GM18861 (cell line): ENCODE measurements at regions not wholly inside any gene's neighbourhood (a gene's known extent, or its start where the extent isn't known, plus 50 kb on each side); places are given as distances from the start of the nearest gene placed in this dataset.

Experiments
- ATAC-seq: cut with Tn5 transposase; IDR thresholded peaks from one replicate; pipeline ENCODE4 v1.9.1; 2021; ENCODE audit not compliant: unreplicated experiment

- peak; percentile 65 for ATAC-seq
Measured at GRCh38 chr6:15879371-15880261, 216.8 kb upstream of the DTNBP1 start.

DNA sequence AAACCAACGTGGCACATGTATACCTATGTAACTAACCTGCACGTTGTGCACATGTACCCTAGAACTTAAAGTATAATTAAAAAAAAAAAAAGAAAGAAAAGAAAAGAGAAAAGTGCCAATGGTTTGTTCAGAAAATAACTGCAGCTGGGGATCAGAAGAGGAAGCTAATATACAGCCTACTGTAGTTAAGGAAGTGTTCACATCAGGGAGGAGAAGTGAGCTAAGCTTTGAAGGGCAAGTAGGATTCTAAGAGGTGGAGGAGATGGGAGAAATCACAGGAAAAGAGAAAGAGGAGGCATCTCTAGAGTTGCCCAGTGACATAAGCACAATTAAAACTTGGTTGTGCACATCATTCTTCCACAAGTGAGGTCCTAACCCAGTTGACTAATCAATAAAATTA is 214.4 kb upstream of the DTNBP1 start:
- ATAC-seq, result no peak

DNA sequence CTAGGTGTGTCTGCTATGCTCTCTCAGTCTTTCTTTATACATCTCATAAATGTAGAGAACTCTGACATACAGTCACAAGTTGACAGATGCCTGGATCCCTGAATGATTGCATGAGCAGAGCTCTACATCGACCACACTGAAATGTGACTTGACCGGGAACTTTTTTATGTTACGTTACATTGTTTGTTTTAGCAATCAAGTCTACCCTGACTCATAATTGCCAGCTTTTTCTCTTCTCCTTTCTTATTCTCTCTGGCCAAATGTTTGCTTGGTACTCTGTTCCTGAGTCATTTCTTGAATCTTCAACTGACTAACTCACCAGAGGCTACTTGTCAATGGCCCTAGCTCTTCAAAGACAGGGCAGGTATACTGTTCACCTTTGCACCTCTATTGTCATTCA is 213.6 kb upstream of the DTNBP1 start:
- peak; percentile 48 for ATAC-seq

GRCh38 chr6:15875797-15876196 is 213.0 kb upstream of the DTNBP1 start:
- ATAC-seq, result no peak

DNA sequence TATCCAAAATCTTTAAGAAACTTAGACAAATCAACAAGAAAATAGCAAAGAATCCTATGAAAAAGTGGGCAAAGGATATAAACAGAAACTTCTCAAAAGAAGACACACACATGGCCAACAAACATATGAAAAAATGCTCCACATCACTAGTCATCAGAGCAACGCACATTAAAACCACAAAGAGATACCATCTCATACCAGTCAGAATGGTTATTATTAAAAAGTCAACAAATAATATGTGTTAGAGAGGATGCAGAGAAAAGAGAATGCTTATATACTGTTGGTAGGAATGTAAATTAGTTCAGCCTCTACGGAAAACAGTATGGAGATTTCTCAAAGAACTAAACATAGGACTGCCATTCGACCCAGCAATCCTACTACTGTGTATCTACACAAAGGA is 212.0 kb upstream of the DTNBP1 start:
- no peak for ATAC-seq

DNA sequence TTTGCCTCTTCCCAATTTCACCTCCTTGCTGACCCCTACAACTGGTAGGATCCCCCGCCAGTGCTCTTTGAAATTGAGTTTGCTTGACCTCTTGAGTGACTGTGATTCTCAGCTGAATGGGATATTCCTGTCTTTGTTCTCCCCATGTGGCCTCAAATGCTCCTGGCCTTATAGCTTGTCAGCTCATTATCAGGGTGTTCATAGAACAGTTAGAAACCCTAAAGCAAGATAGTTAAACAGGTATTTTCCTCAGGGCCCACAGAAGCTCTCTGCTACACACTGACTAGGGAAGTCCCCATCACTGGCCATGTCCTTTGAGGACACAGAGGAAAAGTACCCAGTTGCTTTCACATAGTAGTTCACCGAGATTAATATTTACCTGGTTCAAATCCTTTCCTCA is 211.5 kb upstream of the DTNBP1 start:
- ATAC-seq, result peak; percentile 37

DNA sequence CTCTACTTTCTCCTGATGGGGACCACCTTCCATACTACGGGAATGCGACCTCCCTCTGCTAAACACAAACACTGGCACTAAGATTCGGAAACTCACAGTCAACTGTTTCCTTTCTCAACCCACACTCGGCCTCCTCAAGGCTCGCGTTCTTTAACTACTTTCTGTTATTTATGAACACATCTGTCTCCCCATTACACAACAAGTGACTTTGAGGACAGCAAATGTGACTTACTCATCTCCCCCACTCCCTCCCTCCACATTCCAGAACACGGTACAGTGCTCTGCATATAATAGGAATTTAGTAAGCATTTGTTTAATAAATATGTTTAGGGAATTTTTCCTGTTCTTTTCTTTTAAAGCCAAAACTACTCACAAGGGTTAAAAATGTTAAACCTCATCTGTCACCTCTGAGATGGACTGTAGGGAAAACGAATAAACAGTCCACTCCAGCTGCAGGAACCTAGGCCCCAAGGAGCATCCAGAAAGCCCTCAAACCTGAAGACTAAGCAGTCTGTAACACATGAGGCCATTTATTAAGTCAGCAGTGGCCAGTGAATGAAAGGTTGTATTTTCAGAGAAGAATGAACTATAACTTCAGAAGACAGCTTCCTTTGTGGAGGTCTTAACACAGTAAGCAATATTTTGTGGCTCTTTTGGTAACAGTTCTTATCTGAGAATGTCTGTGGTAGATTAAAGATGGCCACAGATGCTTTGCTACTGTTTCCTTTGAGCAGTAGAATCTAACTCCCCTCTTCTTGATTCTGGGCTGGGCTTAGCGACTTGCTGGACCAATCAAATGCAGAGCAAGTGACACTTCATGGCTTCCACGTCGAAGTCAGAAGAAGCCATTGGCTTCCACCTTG is 209.6 kb upstream of the DTNBP1 start:
- no peak for ATAC-seq

- no peak for ATAC-seq
Measured at GRCh38 chr6:15871276-15871675, 208.4 kb upstream of the DTNBP1 start.

- ATAC-seq, result no peak
Measured at GRCh38 chr6:15870333-15871043, 207.7 kb upstream of the DTNBP1 start.

DNA sequence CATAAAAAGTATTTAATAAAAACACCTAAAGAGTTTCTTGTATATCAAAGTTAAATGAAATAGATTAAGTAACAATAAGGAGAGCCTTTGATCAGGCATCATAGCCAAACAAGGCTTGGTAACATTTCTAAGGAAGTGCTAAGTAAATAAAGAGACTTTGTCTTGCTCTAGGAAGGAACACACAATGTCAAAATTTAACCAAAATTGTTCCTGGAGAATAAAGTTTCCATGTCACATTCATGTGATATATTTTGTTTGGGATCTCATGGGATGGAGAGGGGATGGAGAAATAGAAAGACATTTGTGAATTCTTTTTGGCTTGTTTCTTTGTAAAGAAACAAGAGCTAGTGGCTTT is 201.9 kb upstream of the DTNBP1 start:
- no peak for ATAC-seq

DNA sequence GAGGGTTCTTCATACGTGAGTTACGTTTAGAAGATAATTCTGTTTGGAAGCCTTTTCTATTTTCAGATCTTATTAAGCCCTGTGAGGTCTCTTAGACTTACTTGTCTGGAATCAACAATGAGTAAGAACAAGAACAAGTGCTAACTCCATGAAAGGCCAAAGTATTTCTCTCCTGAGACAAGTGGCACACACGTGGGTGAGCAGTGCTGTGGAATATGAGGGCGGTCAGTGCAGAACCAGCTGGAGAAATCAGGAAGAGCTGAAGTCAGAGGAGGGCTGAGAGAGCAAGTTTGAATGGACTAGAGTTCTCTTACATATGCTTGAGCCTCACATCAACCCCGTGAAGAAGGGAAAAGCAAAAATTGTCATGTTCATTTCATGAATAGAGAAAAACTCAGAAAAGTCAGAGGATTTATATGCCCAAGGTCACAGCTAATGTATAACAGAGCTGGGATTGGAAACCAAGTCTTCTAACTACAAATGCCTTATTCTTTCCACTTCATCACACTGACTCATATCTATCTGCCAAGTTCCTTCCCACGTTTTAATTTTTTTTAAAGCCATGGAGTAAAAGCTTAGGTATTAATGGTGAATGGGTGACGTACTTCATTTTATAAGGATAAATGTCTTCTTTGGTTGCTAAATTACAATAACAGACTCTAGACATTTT is 201.3 kb upstream of the DTNBP1 start:
- no peak for ATAC-seq

GRCh38 chr6:15862810-15863209 is 200.0 kb upstream of the DTNBP1 start:
- no peak for ATAC-seq

DNA sequence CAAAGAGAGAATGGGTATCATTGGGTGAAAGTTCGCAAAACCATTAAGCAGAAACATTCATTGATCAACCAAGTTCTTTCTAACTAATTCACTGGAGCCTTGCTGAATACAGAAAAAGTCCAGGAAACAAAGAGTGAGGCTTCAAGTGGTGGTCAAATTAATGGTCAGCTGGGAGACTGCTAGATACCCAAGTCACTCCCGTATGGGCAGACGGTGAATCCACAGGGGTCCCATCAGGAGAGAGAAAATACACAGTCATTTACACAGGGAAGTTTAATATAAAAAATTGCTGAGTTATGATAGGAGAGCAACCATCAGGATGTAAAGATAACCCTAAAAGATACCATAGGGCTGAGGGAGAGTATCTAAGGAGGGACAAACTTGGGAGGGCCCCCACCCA is 198.7 kb upstream of the DTNBP1 start:
- ATAC-seq, result no peak

GRCh38 chr6:15854826-15855710 is 192.2 kb upstream of the DTNBP1 start:
- ATAC-seq, result no peak

GRCh38 chr6:15854378-15854777 is 191.6 kb upstream of the DTNBP1 start:
- no peak for ATAC-seq

GRCh38 chr6:15853259-15853658 is 190.4 kb upstream of the DTNBP1 start:
- ATAC-seq, result no peak

GRCh38 chr6:15852289-15852688 is 189.5 kb upstream of the DTNBP1 start:
- no peak for ATAC-seq

DNA sequence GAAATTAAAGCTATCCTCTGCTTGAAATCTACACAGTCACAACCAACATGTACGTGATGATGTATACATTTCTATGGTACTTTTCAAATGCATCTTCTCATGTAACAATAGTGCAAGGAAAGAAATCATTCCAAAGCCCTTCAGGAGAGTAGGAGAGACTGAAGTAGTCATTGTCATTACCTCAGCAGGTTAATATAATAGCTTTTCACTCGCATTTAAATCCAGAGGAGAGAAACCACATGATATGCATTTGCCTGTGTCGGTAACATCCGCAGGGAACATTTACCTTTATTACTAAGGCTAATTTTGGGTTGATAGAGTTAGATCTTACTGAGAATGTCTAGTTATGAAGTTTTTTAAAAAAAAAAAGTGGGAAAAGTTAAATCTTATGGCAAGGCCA is 186.6 kb upstream of the DTNBP1 start:
- no peak for ATAC-seq

GRCh38 chr6:15845492-15845891 is 182.7 kb upstream of the DTNBP1 start:
- ATAC-seq, result no peak

DNA sequence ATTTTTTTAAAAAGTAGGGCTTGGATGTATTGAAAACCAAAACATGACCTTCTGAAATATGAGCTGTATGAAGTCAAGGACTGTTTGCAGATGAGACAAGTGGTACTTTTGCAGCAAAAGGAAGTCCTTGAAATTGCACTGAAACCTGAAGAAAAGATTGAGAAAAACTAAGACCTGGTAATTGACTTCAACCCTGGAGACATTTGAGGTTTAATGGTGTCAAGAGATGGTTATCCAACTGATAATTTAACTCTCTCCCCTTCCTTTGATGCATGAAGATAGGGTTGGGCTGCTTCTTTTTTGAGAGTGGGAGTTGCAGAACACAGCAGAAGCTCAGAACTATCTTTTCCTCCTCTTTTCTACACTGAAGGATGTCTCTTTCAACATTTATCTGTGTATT is 180.9 kb upstream of the DTNBP1 start:
- ATAC-seq, result no peak
